ENCODE measurements at regions not wholly inside any gene's neighbourhood (a gene's known extent, or its start where the extent isn't known, plus 50 kb on each side); places are given as distances from the start of the nearest gene placed in this dataset.

DNA sequence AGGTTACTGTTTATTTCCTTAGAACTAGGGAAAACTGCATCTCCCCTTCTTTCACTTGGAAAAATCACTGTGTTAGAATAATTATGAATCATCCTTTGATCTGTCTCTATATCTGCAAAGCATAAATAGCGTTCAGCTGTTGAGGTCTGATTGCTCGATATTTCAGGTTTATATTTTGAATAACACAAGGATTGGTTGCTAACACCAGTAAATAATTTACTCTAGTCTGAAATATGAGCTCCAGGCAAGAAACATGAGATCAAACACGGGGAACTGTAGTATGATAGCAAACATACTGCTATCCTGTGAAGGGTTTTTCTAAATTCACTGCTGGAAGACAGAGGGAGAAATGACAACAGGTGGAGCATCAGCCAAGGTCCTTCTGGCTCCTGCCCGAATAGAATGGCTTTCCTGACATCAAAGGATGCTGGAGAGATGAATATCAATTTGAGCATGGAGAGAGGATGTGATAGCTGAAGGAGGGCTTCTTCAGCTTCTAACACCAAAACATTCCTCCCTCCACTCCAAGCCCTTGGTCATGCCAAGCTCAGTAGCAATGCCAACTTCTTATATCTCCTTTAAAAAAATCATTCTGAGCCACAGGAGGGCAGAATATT, 450.3 kb downstream of the SHISA9 start:
- TF ChIP-seq EZH2 (IDR thresholded peaks at IDR 0.05; ENCODE audit: borderline replicate concordance, low read depth, low read length, severe bottlenecking) (no peak), POLR2A (IDR thresholded peaks at IDR 0.05; ENCODE audit: low read depth, low read length) (no peak), MYC (IDR thresholded peaks at IDR 0.05; ENCODE audit: low read depth, low read length) (no peak)
- TF ChIP-seq, protein P1, sequence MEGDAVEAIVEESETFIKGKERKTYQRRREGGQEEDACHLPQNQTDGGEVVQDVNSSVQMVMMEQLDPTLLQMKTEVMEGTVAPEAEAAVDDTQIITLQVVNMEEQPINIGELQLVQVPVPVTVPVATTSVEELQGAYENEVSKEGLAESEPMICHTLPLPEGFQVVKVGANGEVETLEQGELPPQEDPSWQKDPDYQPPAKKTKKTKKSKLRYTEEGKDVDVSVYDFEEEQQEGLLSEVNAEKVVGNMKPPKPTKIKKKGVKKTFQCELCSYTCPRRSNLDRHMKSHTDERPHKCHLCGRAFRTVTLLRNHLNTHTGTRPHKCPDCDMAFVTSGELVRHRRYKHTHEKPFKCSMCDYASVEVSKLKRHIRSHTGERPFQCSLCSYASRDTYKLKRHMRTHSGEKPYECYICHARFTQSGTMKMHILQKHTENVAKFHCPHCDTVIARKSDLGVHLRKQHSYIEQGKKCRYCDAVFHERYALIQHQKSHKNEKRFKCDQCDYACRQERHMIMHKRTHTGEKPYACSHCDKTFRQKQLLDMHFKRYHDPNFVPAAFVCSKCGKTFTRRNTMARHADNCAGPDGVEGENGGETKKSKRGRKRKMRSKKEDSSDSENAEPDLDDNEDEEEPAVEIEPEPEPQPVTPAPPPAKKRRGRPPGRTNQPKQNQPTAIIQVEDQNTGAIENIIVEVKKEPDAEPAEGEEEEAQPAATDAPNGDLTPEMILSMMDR (IDR thresholded peaks at IDR 0.05; ENCODE audit: extremely low read depth in 1 of 2, insufficient read depth in 1 of 2, low read depth in 1 of 2, low read length in 2 of 2): no peak

All from endothelial cell of umbilical vein (primary cell).